Stimulated activated CD8-positive, alpha-beta memory T cell treated with anti-CD3 and anti-CD28 coated beads, Interleukin-4, amount 100 ng/mL, for 4 hours (primary cell): ENCODE measurements at regions not wholly inside any gene's neighbourhood (a gene's known extent, or its start where the extent isn't known, plus 50 kb on each side); places are given as distances from the start of the nearest gene placed in this dataset.
"Not testable (repeated sequence)": the region's sequence is repeated elsewhere in the genome, so short reads cannot be mapped to it uniquely, and the experiment has no call there.

Experiments
- DNase-seq, 2 donors: peaks; one replicate each; pipeline ENCODE4 v3.0.0-alpha.2; 2020; ENCODE audit warnings: low read depth in 2 of 2, low spot score in 1 of 2

DNA sequence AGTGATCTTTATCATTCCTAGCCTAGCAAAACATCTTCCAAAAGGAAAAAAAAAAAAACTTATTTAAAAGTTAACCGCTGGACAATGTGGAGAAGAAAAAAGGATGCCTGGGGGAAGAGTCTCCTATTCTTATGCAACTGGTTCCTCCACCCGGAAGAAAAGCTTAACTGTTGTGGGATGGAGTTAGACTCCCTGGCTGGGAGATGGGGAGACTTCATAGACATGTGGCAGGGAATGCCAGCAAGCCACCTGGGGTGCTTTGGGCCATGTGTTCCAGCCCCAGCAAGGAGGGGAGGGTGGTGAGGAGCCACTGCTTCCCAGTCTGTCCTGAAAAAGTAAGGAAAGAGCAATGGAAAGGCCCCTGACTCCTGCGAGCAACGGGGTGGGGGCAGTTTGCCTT is 119.4 kb upstream of the SPIN4 start:
- no peak for DNase-seq

DNA sequence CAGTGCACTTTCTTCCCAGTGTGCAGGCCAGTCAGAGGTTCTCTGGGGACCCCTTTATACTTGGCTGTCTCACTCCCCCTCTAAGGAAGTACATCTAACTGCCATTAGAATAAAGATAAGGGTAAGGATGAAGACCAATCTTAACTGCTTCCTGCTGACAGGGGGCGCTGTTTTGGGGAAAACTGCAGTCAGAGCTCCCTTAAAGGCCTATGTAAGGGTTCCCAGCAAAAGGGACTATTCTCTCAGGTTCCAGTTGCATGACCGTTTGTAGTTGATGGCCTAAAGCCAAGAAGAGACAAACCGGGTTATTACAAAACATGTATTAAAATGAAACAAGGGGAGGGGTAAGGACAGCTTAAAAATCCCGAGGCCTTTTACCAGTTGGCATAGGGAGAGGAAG is 115.6 kb upstream of the SPIN4 start:
- DNase-seq: no peak

DNA sequence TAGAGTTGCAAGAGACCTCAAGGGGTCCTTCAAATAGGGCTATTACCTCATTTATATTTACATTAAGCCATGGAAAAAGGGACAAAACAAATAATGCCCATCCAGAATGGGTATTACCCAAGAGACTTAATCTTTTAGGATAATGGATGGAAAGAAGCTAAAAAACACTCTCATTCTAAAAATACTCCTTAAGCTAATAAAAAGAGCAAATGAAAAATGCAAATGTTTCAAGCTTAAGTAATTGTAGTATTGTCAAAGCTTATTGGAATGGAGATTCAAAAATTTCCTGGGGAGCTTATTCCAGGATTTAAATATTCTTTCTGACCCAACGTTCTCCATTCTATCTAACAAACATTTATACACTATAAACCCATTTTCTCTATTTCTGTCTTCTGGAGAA is 107.8 kb upstream of the SPIN4 start:
- DNase-seq: no peak

DNA sequence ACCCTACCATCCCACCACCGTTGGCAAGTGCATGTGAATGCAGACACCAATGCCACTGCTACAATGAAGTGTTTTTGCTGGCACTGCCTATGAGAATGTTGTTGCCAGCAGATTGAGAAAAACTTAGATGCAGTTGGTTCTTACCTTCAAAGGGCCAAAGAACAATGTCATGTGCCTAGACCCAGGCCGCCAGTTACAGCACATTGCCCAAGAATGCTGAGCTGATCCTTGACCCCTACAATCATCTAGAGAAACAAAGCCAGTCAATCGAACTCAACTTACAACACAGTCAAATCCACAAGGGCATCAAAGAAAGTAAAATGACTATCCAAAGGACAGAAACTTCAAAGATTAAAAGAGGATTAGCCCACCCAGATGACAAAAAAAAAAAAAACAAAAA is 102.4 kb upstream of the SPIN4 start:
- DNase-seq: no peak

DNA sequence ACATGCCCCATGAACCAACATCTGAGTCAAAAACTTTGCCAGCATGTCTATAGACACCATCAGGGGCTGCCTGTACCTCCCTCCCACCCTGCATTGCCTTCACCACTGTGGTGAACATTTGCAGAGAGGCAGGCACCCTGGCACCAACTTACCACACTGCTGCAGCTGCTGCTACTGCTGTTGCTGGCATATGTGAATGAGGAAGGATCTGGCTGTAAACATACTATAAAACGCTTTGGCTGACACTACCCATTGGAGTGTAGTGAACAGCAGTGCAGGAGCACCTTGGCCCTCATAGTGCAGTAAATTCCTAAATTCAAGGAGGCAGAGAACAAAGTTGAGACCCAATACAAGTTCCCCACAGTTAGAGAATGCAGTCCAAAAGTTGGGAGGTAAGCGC is 90.6 kb upstream of the SPIN4 start:
- DNase-seq: no peak

DNA sequence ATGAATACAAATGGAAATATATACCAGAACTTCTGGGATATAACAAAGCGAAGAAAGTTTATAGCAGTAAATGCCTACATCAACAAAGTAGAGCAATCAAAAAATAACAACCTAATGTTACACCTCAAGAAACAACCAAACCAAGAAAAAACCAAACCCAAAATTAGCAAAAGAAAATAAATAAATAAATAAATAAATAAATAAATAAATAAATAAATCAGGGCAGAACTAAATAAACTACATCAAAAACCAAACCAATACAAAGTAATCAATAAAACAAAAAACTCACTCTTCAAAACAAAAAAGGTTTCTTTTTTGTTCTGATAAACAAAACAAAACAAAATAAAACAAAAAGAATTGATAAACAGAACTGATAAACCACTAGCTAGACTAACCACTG is 88.4 kb upstream of the SPIN4 start:
- no peak for DNase-seq

DNA sequence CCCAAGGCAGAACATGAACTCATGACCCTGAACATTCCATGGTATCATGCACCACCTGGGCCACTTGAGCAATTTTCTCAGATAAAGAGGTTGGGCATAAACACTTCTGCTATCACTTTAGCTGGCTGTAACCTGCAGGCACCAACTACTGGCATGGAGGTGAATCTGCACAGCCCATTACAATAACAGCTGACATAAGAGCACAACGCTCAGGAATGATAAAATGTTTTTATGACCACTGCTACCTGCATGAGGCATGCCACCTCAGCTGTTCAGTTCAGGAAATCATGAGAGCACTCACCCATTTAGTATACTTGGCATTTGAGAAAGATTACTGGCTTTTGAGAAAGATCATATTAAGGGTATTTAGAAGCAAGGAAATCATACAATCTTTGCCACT is 85.7 kb upstream of the SPIN4 start:
- DNase-seq: no peak

DNA sequence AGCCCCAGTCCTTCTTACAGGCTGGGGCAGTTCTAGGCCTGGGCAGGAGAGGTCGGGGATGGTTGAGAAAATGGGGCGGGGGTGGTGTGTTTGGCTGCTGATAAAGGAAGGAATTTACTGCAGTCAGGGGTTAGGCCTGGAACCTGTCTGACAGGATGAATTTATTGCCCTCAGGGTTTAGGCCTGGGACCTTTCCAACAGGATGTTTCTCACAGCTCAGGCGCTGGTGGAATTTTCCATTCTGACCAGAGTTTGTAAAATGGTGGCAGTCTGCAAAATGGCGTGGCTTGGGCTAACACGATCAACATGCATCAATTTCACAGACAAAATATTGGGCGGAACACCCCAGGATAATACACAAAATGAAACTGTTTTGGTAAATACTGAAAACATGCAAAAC is 83.5 kb upstream of the SPIN4 start:
- DNase-seq: no peak

DNA sequence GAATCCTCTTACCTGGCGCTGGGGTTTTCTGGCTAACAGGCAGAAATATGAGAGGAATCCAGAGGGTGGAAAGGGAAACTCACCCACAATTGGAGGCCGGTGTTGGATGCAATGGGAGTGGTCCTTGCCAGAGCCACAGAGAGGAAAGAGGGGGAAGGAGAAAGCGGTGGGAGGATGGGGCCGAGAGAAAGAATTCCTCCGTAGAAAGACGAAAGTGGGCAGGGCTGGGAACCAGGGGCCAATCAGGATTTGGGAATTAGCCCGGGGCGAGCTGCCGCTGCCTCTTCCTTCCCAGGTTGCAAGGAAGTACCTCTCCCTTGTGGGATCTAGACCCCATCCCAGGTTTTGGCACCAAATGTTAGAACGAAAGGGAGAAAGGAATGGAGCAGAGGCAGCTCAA is 83.1 kb upstream of the SPIN4 start:
- DNase-seq: no peak

DNA sequence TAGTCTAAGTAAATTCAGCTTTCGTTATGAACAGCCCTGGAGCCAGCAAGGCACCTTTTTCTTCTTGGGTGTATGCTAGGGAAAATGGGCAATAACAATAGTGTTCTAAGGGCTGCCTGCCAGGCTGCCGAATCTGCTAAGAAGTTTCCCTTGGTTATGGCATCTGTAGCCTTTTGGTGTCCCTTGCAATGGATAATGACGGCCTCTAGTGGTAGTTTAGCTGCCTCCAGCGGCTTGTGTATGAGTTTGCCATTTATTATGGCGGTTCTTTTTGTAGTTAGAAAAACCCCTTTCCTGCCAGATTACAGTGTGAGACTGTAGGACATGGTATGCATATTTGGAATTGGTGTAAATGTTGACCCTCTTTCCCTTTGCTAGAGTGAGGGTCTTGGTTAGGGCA is 78.9 kb upstream of the SPIN4 start:
- DNase-seq: no peak

DNA sequence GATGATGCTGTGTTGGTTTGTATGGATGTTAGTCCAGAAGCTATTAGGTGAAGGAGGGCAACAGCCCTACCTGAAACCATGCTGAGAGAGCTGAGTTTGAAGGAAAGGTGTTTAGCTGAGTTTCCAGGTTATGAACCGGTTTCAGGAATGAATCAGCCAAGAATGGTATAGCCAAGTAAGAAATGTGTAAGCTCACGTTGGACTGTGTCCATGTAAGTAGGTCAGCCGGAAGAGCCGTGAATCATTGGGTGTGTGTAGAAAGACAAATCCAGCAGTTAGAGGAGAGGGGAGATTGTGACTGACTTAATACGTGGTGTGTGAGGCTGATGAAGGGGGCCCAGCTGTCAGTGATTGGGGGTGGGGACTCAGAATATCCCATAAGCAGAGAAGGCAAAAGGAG is 77.2 kb upstream of the SPIN4 start:
- no peak for DNase-seq

DNA sequence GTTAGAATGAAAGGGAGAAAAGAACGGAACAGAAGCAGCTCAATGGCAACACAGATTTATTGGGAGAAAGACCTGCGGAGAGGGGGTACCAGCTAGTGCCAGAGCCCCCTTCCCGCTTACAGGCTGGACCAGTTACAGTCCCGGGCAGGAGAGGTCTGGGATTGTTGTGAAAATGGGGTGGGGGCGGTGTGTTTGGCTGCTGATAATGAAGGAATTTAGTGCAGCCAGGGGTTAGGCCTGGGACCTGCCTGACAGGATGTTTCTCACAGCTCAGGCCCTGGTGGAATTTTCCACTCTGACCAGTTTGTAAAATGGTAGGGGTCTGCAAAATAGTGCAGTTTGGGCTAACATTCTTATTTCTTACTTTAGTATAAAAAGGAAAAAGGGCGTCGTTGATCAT is 75.4 kb upstream of the SPIN4 start:
- DNase-seq: no peak

DNA sequence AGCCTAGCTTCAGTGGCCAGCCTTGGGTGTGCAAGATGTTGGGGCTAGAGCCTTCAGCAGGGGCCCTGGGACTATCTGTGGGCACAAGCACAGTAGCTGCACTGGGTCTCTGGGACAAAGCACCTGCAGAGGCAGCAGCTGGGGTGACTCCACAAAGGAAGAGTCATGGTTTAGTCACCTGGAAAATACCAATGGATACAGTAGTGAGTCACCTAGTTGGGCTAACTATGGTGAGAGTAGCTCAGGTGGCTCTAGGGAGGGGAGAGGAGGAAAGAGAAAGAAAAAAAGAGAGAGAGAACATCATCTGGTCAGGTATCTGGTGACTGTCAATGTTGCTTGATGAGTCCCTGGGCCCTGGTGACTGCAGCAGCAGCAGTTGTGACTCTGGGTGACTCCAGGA is 72.9 kb upstream of the SPIN4 start:
- no peak for DNase-seq

DNA sequence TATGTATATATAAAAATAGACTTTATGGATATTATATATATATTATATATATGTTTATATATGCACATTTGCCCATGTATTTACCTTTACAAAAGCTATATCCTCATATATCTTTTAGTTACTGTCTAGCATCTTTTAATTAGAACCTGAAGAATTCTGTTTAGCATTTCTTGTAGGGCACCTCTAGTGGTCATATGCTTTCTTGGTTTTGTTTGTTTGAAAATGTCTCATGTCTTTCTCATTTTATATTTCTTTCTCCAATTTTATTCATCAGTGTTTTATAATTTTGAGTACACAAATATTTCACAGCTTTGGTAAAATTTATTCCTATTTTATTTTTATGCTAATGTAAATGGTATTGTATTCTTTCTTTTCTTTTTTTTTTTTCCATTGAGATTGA is 70.3 kb upstream of the SPIN4 start:
- no peak for DNase-seq

DNA sequence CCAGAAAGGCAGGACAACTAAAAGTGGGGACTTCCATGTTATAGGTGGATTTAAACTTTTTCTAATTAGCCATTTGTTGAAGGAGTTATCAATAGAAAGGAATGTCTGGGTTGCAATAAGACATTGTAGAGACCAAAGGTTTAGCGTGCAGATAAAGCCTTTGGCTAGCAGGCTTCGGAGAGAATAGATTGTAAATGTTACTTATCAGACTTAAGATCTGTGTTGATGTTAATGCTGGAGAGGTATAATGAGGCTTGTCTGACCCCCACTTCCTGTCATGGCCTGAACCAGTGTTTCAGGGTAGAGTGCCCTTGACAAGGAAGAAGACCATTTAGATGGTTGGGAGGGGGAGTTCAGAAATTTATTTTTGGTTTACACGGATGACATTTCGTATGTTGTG is 67.1 kb upstream of the SPIN4 start:
- DNase-seq: no peak

DNA sequence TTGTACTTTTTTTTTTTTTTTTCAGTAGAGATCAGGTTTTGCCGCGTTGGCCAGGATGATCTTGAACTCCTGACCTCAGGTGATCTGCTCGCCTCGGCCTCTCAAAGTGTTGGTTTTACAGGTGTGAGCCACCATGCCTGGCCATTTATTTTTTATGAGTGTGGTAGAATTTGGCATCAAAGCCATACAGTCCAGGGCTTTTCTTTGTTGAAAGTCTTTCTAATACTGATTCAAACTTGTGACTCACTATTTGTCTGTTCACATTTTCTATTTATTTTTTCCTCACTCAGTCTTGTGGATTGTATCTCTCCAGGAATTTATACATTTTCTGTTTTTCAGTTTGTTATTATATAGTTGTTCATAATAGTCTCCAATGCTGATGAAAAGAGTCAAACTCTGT is 66.5 kb upstream of the SPIN4 start:
- no peak for DNase-seq

DNA sequence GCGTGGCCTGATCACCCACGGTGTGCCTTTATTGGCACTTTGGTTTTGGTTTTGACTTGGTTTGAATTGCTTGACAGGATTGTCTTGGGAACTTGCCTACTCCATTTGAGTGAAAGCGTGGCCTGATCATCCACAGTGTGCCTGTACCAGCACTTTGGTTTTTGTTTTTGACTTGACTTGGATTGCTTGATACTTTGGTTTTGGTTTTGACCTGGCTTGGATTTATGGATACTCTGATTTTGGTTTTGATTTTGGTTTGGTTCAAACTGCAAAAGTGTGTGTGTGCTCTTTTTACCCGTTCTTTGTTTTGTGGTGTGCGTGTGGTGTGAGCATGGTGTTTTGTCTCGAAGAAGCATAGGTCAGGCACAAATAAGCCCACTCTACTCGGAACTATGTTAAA is 58.8 kb upstream of the SPIN4 start:
- DNase-seq: not testable (repeated sequence)

DNA sequence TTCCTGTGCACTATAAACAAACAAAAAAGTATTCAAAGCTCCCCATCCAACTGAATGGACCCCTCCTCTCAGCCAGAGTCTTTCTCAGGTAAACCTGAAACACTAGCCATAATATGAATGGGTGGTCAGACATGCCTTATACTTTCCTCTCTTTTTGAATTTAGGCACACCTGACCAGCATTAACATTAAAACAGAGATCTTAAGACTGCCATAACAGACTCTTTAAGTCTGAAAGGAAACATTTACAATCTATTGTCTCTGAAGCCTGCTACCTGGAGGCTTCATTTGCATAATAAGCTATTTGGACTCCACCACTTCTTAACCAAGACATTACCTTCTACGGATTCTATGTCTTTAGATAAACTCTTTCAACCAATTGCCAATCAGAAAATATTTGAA is 56.9 kb upstream of the SPIN4 start:
- DNase-seq: no peak

DNA sequence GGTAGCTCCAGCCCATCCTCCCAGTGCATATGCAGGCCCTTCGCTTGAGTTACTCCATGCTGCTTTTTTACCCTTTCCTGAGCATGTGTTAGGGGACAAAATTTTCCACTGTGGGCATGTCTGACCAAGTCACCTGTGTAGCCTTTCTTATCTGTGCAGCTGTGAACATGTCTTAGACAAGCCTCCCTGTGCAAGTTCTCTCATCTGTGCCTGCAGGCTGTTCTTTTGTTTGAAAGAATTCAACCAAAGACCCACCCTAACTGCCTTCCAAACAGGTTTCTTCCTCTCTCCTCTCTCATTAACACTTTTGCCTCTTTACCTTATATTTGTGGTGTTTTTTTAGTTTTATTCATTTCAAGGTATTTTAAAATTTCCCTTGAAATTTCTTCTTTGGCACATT is 53.2 kb upstream of the SPIN4 start:
- DNase-seq: no peak

DNA sequence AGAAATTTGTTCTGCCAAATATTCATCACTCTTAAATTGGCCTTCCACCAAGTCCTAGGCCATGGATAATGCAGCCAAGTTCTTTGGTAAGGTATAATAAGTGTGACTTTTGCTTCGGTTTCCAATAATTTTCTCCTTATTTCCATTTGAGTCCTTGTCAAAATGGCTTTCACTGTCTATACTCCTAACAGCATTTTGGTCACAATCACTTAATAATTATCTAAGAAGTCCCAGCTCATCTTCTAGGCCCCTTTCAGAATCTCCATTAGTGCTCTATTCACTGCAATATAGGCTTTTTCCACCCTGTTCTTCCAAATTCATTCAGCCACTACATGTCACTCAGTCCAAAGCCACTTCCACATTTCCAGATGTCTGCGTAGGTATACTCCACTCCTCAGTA is 51.0 kb upstream of the SPIN4 start:
- DNase-seq: no peak
